GM19239 (cell line): ENCODE measurements at regions not wholly inside any gene's neighbourhood (a gene's known extent, or its start where the extent isn't known, plus 50 kb on each side); places are given as distances from the start of the nearest gene placed in this dataset.

Experiments
- DNase-seq: peaks from one replicate; pipeline ENCODE4 v3.0.0; 2011; ENCODE audit warnings: low spot score; ENCODE audit not compliant: insufficient read length
- FAIRE-seq: peaks from 2 replicates; lab custom pipeline; 2011; peaks lifted over from hg19 to GRCh38; lab: Jason Lieb, UNC

- DNase-seq (peak; percentile 69), FAIRE-seq (peak; percentile 99)
Observed at GRCh38 chr7:47669178-47669891, 87.4 kb upstream of the TNS3 start.

GRCh38 chr7:47666164-47666862 is 84.4 kb upstream of the TNS3 start:
- no peak for DNase-seq
- no peak for FAIRE-seq

- FAIRE-seq (no peak), DNase-seq (no peak)
Observed at GRCh38 chr7:47664650-47665195, 82.8 kb upstream of the TNS3 start.

- no peak for DNase-seq
- FAIRE-seq: no peak
Observed at GRCh38 chr7:47663851-47664250, 81.9 kb upstream of the TNS3 start.

- FAIRE-seq (peak; percentile 4), DNase-seq (no peak)
Observed at GRCh38 chr7:47663213-47663612, 81.3 kb upstream of the TNS3 start.

- peak; percentile 51 for FAIRE-seq
- DNase-seq: no peak
Observed at GRCh38 chr7:47661051-47661714, 79.3 kb upstream of the TNS3 start.

- FAIRE-seq (no peak), DNase-seq (no peak)
Observed at GRCh38 chr7:47659664-47660462, 78.0 kb upstream of the TNS3 start.

GRCh38 chr7:47658886-47659635 is 77.2 kb upstream of the TNS3 start:
- FAIRE-seq (no peak), DNase-seq (no peak)

- FAIRE-seq (no peak), DNase-seq (no peak)
Observed at GRCh38 chr7:47657126-47657525, 75.2 kb upstream of the TNS3 start.

GRCh38 chr7:47654672-47655298 is 72.9 kb upstream of the TNS3 start:
- FAIRE-seq: no peak

GRCh38 chr7:47653550-47654411 is 71.9 kb upstream of the TNS3 start:
- DNase-seq (no peak), FAIRE-seq (no peak)

More at GRCh38 chr7:47654672-47655298, 72.9 kb upstream of the TNS3 start:
- no peak for DNase-seq

GRCh38 chr7:47652591-47652990 is 70.7 kb upstream of the TNS3 start:
- no peak for FAIRE-seq
- no peak for DNase-seq

- FAIRE-seq: no peak
- DNase-seq: no peak
Observed at GRCh38 chr7:47651355-47652317, 69.7 kb upstream of the TNS3 start.

GRCh38 chr7:47649919-47650318 is 68.0 kb upstream of the TNS3 start:
- DNase-seq (no peak), FAIRE-seq (no peak)

- FAIRE-seq (no peak), DNase-seq (no peak)
Observed at GRCh38 chr7:47648275-47648925, 66.5 kb upstream of the TNS3 start.

- DNase-seq (no peak), FAIRE-seq (no peak)
Observed at GRCh38 chr7:47647918-47648250, 66.0 kb upstream of the TNS3 start.
